ENCODE measurements at regions not wholly inside any gene's neighbourhood (a gene's known extent, or its start where the extent isn't known, plus 50 kb on each side); places are given as distances from the start of the nearest gene placed in this dataset.

DNA sequence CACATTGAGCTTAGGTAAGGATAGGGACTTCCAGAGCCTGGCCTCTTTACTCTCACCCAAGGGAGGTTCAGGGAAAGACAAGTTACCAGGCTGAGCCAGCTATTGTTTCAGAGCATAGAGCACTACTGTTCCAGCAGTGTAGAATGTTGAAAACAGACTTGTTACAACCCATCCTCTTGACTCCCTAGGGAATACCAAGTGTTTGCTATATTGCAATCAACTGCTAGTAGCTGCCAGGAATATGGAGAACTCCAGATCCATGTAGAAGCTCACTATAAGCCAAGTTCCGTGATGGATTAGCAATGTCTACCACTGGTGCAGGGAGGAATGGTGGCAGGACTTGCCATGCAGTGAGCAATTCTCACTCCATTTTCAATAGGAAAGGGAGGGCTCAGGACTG lies 199.8 kb upstream of the RBM19 start:
- no peaks in the 10 kb centered on the region for H3K27me3 ChIP-seq
- ATAC-seq: no peak
- H3K9me3 ChIP-seq: no peaks in the 10 kb centered on the region
- no peak overlapping the region for H3K4me3 ChIP-seq
- H3K27ac ChIP-seq: no peak overlapping the region
- H3K4me1 ChIP-seq: no peaks in the 10 kb centered on the region
- no peaks in the 10 kb centered on the region for H3K36me3 ChIP-seq (replicated peaks in 1 of 2; ENCODE audit: insufficient read depth in 1 of 2, low read depth in 2 of 2)
- intact Hi-C loops (cut with DNase I): no loop called here
- TF ChIP-seq, protein P1, sequence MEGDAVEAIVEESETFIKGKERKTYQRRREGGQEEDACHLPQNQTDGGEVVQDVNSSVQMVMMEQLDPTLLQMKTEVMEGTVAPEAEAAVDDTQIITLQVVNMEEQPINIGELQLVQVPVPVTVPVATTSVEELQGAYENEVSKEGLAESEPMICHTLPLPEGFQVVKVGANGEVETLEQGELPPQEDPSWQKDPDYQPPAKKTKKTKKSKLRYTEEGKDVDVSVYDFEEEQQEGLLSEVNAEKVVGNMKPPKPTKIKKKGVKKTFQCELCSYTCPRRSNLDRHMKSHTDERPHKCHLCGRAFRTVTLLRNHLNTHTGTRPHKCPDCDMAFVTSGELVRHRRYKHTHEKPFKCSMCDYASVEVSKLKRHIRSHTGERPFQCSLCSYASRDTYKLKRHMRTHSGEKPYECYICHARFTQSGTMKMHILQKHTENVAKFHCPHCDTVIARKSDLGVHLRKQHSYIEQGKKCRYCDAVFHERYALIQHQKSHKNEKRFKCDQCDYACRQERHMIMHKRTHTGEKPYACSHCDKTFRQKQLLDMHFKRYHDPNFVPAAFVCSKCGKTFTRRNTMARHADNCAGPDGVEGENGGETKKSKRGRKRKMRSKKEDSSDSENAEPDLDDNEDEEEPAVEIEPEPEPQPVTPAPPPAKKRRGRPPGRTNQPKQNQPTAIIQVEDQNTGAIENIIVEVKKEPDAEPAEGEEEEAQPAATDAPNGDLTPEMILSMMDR (IDR thresholded peaks at IDR 0.05): no peak
- no peak for TF ChIP-seq POLR2A (IDR thresholded peaks at IDR 0.05)
- no peak for DNase-seq
- WGBS, 2 donors: 13 to 46% methylated on average over 1 of the region's 1 CpG

DNA sequence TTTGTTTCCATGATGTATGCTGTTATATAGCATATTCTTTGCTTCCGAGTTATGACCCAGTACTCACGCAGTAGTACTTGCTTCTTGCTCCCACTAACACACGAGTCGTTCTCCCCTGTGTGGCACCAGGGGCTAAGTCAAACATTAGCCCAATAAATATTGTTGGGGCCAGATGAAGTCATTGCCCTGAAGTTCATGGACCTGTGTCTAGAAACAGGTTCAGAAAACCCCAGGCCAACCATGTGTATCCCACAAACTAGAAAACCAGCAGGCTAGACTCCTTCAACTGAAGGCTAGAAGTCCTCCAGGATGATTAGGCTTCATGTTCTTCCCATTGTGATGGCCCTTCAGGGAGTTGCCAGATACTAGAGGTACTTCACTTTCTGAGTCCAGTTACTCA lies 198.2 kb upstream of the RBM19 start:
- Histone ChIP-seq H3K4me1 (no peaks in the 10 kb centered on the region), H3K27ac (no peak overlapping the region), H3K4me3 (no peak overlapping the region), H3K27me3 (no peaks in the 10 kb centered on the region), H3K36me3 (replicated peaks in 1 of 2; ENCODE audit: insufficient read depth in 1 of 2, low read depth in 2 of 2) (no peaks in the 10 kb centered on the region), H3K9me3 (no peaks in the 10 kb centered on the region)
- TF ChIP-seq POLR2A (IDR thresholded peaks at IDR 0.05): no peak
- TF ChIP-seq, protein P1 (IDR thresholded peaks at IDR 0.05): no peak
- ATAC-seq: no peak
- 41 to 67% methylated on average over 4 of the region's 4 CpGs for WGBS, 2 donors
- no peak for DNase-seq
- intact Hi-C loops (cut with DNase I): no loop called here

DNA sequence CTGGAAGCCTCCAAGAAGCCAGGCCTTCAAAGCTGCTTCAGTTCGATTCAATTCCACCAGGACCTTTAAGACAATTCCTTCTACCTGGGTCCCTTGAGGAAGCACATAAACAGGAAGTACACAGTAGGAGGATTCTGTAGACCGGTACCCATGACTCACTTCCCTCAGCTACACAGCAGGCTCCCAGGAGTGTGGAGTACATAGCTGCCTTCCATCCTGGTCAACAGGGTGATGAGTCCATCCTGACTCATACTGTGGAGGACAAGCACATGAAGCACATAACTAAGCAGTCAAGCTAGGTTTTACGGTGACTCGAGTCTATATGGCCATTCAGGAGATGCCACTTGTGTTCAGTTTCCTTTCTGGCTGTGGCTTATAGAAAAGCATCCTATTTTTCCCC lies 197.6 kb upstream of the RBM19 start:
- 44 to 54% methylated on average over 4 of the region's 4 CpGs for WGBS, 2 donors

DNA sequence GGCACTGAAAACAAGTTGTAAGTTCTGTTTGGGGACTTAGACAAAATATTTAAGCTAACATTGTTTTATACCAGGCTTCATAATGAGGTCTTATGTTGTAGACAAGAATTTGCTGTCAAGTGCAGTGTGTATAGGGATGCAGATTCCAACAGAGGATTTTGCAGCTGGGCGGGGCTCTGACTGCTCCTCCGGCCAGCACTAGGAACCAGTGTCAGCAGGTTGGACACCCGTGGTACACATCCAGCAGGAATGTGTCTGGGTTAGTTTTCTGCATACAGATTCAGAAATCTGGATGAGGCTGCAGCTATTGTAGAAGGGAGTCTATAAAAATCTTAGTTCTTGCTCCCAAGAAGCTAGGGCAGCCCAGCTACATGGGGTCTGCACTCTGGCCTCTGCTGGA lies 194.3 kb upstream of the RBM19 start:
- no peak overlapping the region for H3K4me3 ChIP-seq
- intact Hi-C loops (cut with DNase I): no loop called here
- no peaks in the 10 kb centered on the region for H3K4me1 ChIP-seq
- no peaks in the 10 kb centered on the region for H3K36me3 ChIP-seq (replicated peaks in 1 of 2; ENCODE audit: insufficient read depth in 1 of 2, low read depth in 2 of 2)
- 69 to 70% methylated on average over 3 of the region's 3 CpGs for WGBS, 2 donors
- no peak for TF ChIP-seq POLR2A (IDR thresholded peaks at IDR 0.05)
- TF ChIP-seq, protein P1 (IDR thresholded peaks at IDR 0.05): no peak
- no peaks in the 10 kb centered on the region for H3K9me3 ChIP-seq
- H3K27me3 ChIP-seq: no peaks in the 10 kb centered on the region
- ATAC-seq (no peak), DNase-seq (no peak)
- no peak overlapping the region for H3K27ac ChIP-seq

More for the DNA sequence above, 197.6 kb upstream of the RBM19 start:
- TF ChIP-seq, protein P1 (IDR thresholded peaks at IDR 0.05): no peak
- TF ChIP-seq POLR2A (IDR thresholded peaks at IDR 0.05): no peak
- Histone ChIP-seq H3K36me3 (replicated peaks in 1 of 2; ENCODE audit: insufficient read depth in 1 of 2, low read depth in 2 of 2) (no peaks in the 10 kb centered on the region), H3K27me3 (no peaks in the 10 kb centered on the region), H3K27ac (no peak overlapping the region), H3K4me1 (no peaks in the 10 kb centered on the region), H3K4me3 (no peak overlapping the region), H3K9me3 (no peaks in the 10 kb centered on the region)
- intact Hi-C loops (cut with DNase I): no loop called here
- no peak for ATAC-seq
- no peak for DNase-seq

DNA sequence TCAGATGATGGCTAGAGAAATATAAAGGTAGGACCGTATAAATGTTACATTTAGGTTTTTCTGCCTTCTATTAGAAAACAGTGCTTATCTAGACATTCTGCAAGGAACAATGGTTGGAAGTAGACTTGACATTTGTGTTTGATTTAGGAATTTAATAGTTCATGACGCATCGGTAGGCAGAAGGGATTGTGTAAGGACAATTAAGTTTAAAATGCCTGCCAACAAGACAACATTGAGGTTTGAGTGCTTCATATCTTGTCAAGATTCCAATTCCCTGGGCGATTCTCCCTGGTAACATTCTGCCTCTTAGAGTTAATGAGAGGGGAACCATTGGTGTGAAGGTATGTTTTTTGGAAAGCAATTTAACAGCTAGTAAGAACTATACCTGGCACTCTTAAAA lies 186.8 kb upstream of the RBM19 start:
- Histone ChIP-seq H3K27me3 (no peaks in the 10 kb centered on the region), H3K9me3 (no peaks in the 10 kb centered on the region), H3K27ac (no peak overlapping the region), H3K4me3 (no peak overlapping the region), H3K36me3 (replicated peaks in 1 of 2; ENCODE audit: insufficient read depth in 1 of 2, low read depth in 2 of 2) (no peaks in the 10 kb centered on the region), H3K4me1 (no peaks in the 10 kb centered on the region)
- intact Hi-C loops (cut with DNase I): no loop called here
- no peak for TF ChIP-seq POLR2A (IDR thresholded peaks at IDR 0.05)
- TF ChIP-seq, protein P1 (IDR thresholded peaks at IDR 0.05): no peak
- WGBS, 2 donors: 39 to 44% methylated on average over 4 of the region's 4 CpGs
- no peak for ATAC-seq
- no peak for DNase-seq

Measured in body of pancreas (tissue), 4 donors.